ENCODE measurements at regions not wholly inside any gene's neighbourhood (a gene's known extent, or its start where the extent isn't known, plus 50 kb on each side); places are given as distances from the start of the nearest gene placed in this dataset.

GRCh38 chr5:165457859-165458481 lies 1952.6 kb downstream of the MAT2B start:
- TF ChIP-seq POLR2AphosphoS5 (IDR thresholded peaks at IDR 0.05; ENCODE audit: borderline replicate concordance, low read depth, low read length) (no peak), EZH2 (IDR thresholded peaks at IDR 0.05) (no peak)
